SK-N-MC (cell line): ENCODE measurements at regions not wholly inside any gene's neighbourhood (a gene's known extent, or its start where the extent isn't known, plus 50 kb on each side); places are given as distances from the start of the nearest gene placed in this dataset.

ENCODE experiments used
- FOXP2 ChIP-seq: optimal IDR thresholded peaks from 2 replicates; pipeline ENCODE3; 2011; ENCODE audit warnings: mild to moderate bottlenecking, moderate library complexity; ENCODE audit not compliant: insufficient read depth; ENCODE audit errors: extremely low read length, control extremely low read depth
- POLR2AphosphoS5 ChIP-seq: IDR thresholded peaks from 2 replicates; pipeline ENCODE4 v1.6.1; 2012; ENCODE audit warnings: mild to moderate bottlenecking, low read depth, low read length, borderline replicate concordance

DNA sequence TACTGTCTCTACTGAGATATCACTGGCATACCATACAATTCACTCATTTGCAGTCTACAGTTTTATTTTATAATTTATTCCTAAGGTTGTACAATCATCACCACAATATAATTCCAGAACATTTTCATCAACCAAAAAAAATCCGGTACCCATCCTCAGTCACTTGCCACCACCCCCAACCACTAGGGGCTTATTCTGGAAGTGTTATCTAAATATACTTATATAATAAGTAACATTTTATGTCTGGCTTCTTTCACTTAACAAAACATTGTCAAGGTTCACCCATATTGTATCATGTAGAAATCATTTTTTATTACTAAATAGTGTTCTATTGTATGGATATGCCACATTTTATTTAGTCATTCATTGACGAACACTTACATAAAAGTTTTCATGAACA is 440.8 kb downstream of the RNF144A start:
- TF ChIP-seq POLR2AphosphoS5 (no peak), FOXP2 (no peak)
